ENCODE measurements at regions not wholly inside any gene's neighbourhood (a gene's known extent, or its start where the extent isn't known, plus 50 kb on each side); places are given as distances from the start of the nearest gene placed in this dataset.

GRCh38 chr16:82260212-82260795, 90.3 kb upstream of the MPHOSPH6 start:
- Histone ChIP-seq H3K4me1 (ENCODE audit: control insufficient read depth, extremely low read depth, insufficient read depth, low read length) (no peaks in the 10 kb centered on the region), H4K20me1 (ENCODE audit: control insufficient read depth, extremely low read depth, insufficient read depth, low read length) (no peaks in the 10 kb centered on the region)
- no peak for DNase-seq (ENCODE audit: low read depth in 2 of 2)

GRCh38 chr16:82259731-82260130, 89.7 kb upstream of the MPHOSPH6 start:
- Histone ChIP-seq H3K36me3 (ENCODE audit: control insufficient read depth, insufficient read depth, low read length) (no peaks in the 10 kb centered on the region), H3K79me2 (ENCODE audit: control insufficient read depth, insufficient read depth, low read length) (no peaks in the 10 kb centered on the region), H4K20me1 (ENCODE audit: control insufficient read depth, extremely low read depth, insufficient read depth, low read length) (no peaks in the 10 kb centered on the region), H2AFZ (ENCODE audit: low read length) (no peak overlapping the region), H3K27me3 (ENCODE audit: control insufficient read depth, insufficient read depth, low read length) (peaks cover 5% of the 10 kb centered on the region), H3K9ac (ENCODE audit: insufficient read depth, low read length) (no peak overlapping the region), H3K4me1 (ENCODE audit: control insufficient read depth, extremely low read depth, insufficient read depth, low read length) (no peaks in the 10 kb centered on the region), H3K9me3 (ENCODE audit: control insufficient read depth, insufficient read depth, low read depth, low read length) (no peaks in the 10 kb centered on the region), H3K4me2 (ENCODE audit: extremely low read depth, insufficient read depth, low read length) (no peak overlapping the region), H3K4me3 (replicated peaks in 1 of 4; ENCODE audit: control extremely low read depth in 1 of 4, insufficient read depth in 1 of 4, low read depth in 3 of 4, low read length in 4 of 4) (no peak overlapping the region), H3K27ac (ENCODE audit: insufficient read depth, low read length) (no peak overlapping the region)
- TF ChIP-seq CTCF (conservative IDR thresholded peaks at IDR 0.05 in 1 of 2, IDR thresholded peaks at IDR 0.05 in 1 of 2; ENCODE audit: low read depth in 1 of 2, low read length in 2 of 2): no peak
- no peak for TF ChIP-seq EZH2 (IDR thresholded peaks at IDR 0.05; ENCODE audit: low read length, missing control alignments)
- no peak for DNase-seq (ENCODE audit: low read depth in 2 of 2)

More at GRCh38 chr16:82260212-82260795, 90.3 kb upstream of the MPHOSPH6 start:
- H2AFZ ChIP-seq (ENCODE audit: low read length): no peak overlapping the region
- no peaks in the 10 kb centered on the region for H3K9me3 ChIP-seq (ENCODE audit: control insufficient read depth, insufficient read depth, low read depth, low read length)
- no peak overlapping the region for H3K4me3 ChIP-seq (replicated peaks in 1 of 4; ENCODE audit: control extremely low read depth in 1 of 4, insufficient read depth in 1 of 4, low read depth in 3 of 4, low read length in 4 of 4)
- no peak overlapping the region for H3K9ac ChIP-seq (ENCODE audit: insufficient read depth, low read length)
- peaks cover 5% of the 10 kb centered on the region for H3K27me3 ChIP-seq (ENCODE audit: control insufficient read depth, insufficient read depth, low read length)
- no peaks in the 10 kb centered on the region for H3K79me2 ChIP-seq (ENCODE audit: control insufficient read depth, insufficient read depth, low read length)
- TF ChIP-seq EZH2 (IDR thresholded peaks at IDR 0.05; ENCODE audit: low read length, missing control alignments) (no peak), CTCF (conservative IDR thresholded peaks at IDR 0.05 in 1 of 2, IDR thresholded peaks at IDR 0.05 in 1 of 2; ENCODE audit: low read depth in 1 of 2, low read length in 2 of 2) (no peak)
- no peak overlapping the region for H3K27ac ChIP-seq (ENCODE audit: insufficient read depth, low read length)
- no peaks in the 10 kb centered on the region for H3K36me3 ChIP-seq (ENCODE audit: control insufficient read depth, insufficient read depth, low read length)
- H3K4me2 ChIP-seq (ENCODE audit: extremely low read depth, insufficient read depth, low read length): no peak overlapping the region

DNA sequence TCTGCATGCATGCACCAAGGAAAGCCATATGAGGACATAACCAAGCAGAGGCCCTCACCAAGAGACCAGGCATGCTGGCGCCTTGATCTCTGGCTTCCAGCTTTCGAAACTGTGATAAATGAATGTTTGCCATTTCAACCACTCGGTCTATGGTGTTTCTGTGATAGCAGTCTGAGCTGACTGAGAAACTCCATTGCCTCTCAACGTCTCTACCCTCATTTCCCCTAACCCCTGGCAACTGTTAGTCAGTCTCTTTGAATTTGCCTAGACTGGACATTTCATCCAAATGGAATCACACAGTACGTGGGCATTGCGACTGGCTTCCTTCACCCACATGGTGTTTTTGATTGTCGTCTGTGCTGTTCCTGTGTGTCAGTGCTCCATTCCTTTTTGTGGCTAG, 88.0 kb upstream of the MPHOSPH6 start:
- Histone ChIP-seq H3K27ac (ENCODE audit: insufficient read depth, low read length) (no peak overlapping the region), H3K4me2 (ENCODE audit: extremely low read depth, insufficient read depth, low read length) (no peak overlapping the region), H3K4me1 (ENCODE audit: control insufficient read depth, extremely low read depth, insufficient read depth, low read length) (no peaks in the 10 kb centered on the region), H3K9me3 (ENCODE audit: control insufficient read depth, insufficient read depth, low read depth, low read length) (no peaks in the 10 kb centered on the region), H3K79me2 (ENCODE audit: control insufficient read depth, insufficient read depth, low read length) (no peaks in the 10 kb centered on the region), H2AFZ (ENCODE audit: low read length) (no peak overlapping the region), H3K4me3 (replicated peaks in 1 of 4; ENCODE audit: control extremely low read depth in 1 of 4, insufficient read depth in 1 of 4, low read depth in 3 of 4, low read length in 4 of 4) (no peak overlapping the region), H3K36me3 (ENCODE audit: control insufficient read depth, insufficient read depth, low read length) (no peaks in the 10 kb centered on the region), H3K9ac (ENCODE audit: insufficient read depth, low read length) (no peak overlapping the region), H4K20me1 (ENCODE audit: control insufficient read depth, extremely low read depth, insufficient read depth, low read length) (no peaks in the 10 kb centered on the region), H3K27me3 (ENCODE audit: control insufficient read depth, insufficient read depth, low read length) (peaks cover 3% of the 10 kb centered on the region)
- DNase-seq (ENCODE audit: low read depth in 2 of 2): no peak
- TF ChIP-seq EZH2 (IDR thresholded peaks at IDR 0.05; ENCODE audit: low read length, missing control alignments) (no peak), CTCF (conservative IDR thresholded peaks at IDR 0.05 in 1 of 2, IDR thresholded peaks at IDR 0.05 in 1 of 2; ENCODE audit: low read depth in 1 of 2, low read length in 2 of 2) (no peak)

All from fibroblast of lung (primary cell).